ENCODE measurements at regions not wholly inside any gene's neighbourhood (a gene's known extent, or its start where the extent isn't known, plus 50 kb on each side); places are given as distances from the start of the nearest gene placed in this dataset.

DNA sequence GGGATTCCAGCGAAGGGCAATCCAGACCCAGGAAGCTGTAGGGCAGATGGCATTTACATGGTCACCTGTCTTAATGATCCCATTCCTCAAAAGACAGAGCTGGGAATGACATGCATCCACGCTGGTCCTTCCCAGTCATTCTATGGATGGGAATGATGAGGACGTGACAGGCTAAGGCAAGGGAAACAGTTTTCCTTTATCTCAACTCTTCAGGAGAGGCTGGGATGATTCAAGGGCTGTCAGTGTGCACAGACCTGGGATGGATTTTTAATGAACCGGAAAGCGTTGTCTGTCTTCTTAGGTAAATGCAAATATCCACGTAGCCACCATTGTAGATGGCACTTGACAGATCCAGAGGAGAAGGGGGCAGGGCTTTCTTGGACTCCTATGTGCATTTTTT, 483.2 kb upstream of the EEF2KMT start:
- H3K4me3 ChIP-seq (replicated peaks in 1 of 2; ENCODE audit: low read depth in 2 of 2, low read length in 2 of 2) = no peak overlapping the region
- no peak for DNase-seq (ENCODE audit: low read depth in 2 of 2)
- TF ChIP-seq, protein P1, sequence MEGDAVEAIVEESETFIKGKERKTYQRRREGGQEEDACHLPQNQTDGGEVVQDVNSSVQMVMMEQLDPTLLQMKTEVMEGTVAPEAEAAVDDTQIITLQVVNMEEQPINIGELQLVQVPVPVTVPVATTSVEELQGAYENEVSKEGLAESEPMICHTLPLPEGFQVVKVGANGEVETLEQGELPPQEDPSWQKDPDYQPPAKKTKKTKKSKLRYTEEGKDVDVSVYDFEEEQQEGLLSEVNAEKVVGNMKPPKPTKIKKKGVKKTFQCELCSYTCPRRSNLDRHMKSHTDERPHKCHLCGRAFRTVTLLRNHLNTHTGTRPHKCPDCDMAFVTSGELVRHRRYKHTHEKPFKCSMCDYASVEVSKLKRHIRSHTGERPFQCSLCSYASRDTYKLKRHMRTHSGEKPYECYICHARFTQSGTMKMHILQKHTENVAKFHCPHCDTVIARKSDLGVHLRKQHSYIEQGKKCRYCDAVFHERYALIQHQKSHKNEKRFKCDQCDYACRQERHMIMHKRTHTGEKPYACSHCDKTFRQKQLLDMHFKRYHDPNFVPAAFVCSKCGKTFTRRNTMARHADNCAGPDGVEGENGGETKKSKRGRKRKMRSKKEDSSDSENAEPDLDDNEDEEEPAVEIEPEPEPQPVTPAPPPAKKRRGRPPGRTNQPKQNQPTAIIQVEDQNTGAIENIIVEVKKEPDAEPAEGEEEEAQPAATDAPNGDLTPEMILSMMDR (IDR thresholded peaks at IDR 0.05; ENCODE audit: low read depth, low read length) = no peak

DNA sequence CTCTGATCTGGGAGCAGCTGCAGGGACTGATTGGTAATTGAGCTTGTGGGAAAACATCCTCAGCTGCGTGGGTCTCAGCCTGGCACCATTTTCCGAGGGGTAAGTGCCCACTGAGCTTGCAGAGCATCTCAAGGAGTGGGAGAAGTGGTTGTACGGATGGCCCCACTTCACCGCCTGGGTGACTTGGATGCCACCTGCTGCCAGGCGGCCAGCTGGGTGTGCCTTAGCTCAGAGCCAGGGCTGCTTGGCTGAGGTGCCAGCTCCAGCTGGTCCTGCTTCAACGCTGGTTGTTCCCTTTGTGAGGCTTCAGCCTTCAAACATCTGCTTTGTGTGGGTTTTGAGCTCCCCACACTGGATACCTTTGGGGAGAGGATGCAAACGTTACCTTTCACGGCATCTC, 482.7 kb upstream of the EEF2KMT start:
- DNase-seq (ENCODE audit: low read depth in 2 of 2) = no peak
- no peak overlapping the region for H3K4me3 ChIP-seq (replicated peaks in 1 of 2; ENCODE audit: low read depth in 2 of 2, low read length in 2 of 2)
- TF ChIP-seq, protein P1 (IDR thresholded peaks at IDR 0.05; ENCODE audit: low read depth, low read length) = no peak

DNA sequence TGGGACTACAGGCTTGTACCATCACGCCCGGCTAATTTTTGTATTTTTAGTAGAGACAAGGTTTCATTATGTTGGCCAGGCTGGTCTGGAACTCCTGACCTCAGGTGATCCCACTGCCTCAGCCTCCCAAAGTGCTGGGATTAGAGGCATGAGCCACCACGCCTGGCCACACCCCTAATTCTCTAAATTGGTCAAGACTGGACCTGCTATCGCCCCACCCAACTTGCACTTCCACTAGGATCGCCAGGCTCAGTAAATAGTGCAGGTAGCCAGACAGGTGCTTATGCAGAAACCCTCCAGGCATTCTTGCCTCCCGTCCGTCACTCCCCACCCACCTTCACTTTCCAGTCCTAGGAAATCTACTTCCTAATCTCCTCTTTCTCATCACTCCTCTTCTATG, 481.4 kb upstream of the EEF2KMT start:
- no peak overlapping the region for H3K4me3 ChIP-seq (replicated peaks in 1 of 2; ENCODE audit: low read depth in 2 of 2, low read length in 2 of 2)
- TF ChIP-seq, protein P1 (IDR thresholded peaks at IDR 0.05; ENCODE audit: low read depth, low read length) = no peak
- no peak for DNase-seq (ENCODE audit: low read depth in 2 of 2)

DNA sequence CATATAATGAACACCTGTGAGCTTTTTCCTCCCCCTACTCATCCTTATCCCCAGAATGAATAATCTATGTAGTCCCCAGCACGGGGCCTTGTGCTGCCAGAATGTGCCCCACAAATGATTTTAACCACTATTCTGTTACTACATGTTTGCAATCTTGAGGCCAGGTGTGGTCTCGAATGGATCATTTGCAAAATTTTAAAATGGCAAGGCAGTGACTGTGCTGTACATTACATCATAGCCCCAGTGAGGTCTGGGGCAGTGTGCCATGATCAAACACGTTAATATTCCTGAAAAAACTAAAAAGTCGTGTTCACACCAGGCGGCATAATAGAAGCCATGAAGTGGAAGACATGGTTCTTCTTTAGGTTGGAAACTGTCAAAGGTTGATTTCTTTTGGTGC, 479.9 kb upstream of the EEF2KMT start:
- TF ChIP-seq, protein P1 (IDR thresholded peaks at IDR 0.05; ENCODE audit: low read depth, low read length) = no peak

DNA sequence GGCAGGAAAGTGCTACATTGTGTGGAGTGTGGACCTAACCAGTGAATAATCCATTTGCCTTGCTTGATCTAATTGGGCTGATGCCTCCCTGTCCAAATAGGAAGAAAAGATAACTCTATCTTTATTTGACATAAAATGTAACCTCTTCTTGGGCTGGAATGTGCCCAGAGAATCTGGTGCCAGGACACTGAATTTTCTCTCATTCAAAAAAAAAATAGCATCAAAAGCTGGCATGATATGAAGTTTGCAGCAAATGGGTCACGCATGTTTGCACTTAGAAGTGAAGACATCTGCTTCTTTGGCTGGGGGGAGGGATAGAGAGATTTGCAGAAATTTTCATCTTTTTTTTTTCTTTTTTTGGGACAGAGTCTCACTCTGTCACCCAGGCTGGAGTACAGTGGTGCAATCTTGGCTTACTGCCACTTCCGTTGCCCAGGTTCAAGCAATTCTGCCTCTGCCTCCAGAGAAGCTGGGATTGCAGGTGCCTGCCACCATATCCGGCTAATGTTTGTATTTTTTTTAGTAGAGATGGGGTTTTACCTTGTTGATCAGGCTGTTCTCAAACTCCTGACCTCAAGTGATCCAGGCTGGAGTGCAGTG, 478.2 kb upstream of the EEF2KMT start:
- DNase-seq (ENCODE audit: low read depth in 2 of 2) = no peak
- TF ChIP-seq, protein P1 (IDR thresholded peaks at IDR 0.05; ENCODE audit: low read depth, low read length) = no peak
- H3K4me3 ChIP-seq (replicated peaks in 1 of 2; ENCODE audit: low read depth in 2 of 2, low read length in 2 of 2) = no peak overlapping the region

More for the DNA sequence above, 479.9 kb upstream of the EEF2KMT start:
- no peak overlapping the region for H3K4me3 ChIP-seq (replicated peaks in 1 of 2; ENCODE audit: low read depth in 2 of 2, low read length in 2 of 2)
- DNase-seq (ENCODE audit: low read depth in 2 of 2) = no peak

DNA sequence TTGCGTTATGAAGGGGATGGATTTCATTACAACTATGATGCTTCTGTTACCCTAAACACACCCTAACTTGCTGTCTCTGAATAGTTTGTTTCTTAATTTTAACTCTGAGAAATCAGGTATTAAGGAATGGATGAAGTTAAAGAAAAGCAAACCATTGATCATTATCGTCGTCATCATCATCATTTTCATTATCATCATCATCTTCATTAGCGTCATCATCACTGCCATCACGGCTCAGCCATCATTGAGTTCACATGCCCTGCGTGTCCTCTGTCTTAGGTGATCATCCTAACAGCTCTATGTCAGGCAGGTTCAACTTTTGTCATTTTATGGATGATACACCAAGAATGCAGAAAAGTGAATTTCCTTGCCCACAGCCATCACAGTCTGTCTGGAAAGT, 477.5 kb upstream of the EEF2KMT start:
- TF ChIP-seq, protein P1 (IDR thresholded peaks at IDR 0.05; ENCODE audit: low read depth, low read length) = no peak
- no peak for DNase-seq (ENCODE audit: low read depth in 2 of 2)
- H3K4me3 ChIP-seq (replicated peaks in 1 of 2; ENCODE audit: low read depth in 2 of 2, low read length in 2 of 2) = no peak overlapping the region

DNA sequence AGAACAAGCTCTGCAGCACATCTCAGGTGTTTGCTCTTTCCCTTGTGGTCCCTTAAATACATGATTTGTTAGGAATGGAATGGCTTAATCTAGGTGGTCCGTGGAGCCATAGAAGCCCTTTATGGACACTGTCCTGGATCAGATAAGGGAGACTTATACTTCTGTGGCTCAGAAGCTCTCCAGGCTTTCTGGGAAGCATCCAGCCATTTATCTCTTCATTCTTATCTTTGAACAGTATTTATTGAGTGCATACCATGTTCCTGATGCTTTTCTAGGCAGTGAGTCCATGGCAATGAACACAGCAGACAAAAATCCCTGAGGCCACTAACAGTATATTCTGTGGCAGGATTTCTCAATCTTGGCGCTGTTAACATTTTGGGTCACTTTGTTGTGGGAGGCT, 474.5 kb upstream of the EEF2KMT start:
- TF ChIP-seq, protein P1 (IDR thresholded peaks at IDR 0.05; ENCODE audit: low read depth, low read length) = no peak
- DNase-seq (ENCODE audit: low read depth in 2 of 2) = no peak
- H3K4me3 ChIP-seq (replicated peaks in 1 of 2; ENCODE audit: low read depth in 2 of 2, low read length in 2 of 2) = no peak overlapping the region
